OCI-LY3 (cell line): ENCODE measurements at regions not wholly inside any gene's neighbourhood (a gene's known extent, or its start where the extent isn't known, plus 50 kb on each side); places are given as distances from the start of the nearest gene placed in this dataset.

Source experiments
- CTCF ChIP-seq: fragments of 200-600, 300-600 bp; sonication (generic); IDR thresholded peaks from 2 replicates; pipeline ENCODE4 v1.5.1; 2014; ENCODE audit warnings: antibody characterized with exemption, low read length, low read depth
- EZH2phosphoT487 ChIP-seq: fragments of 200-600 bp; shearing (Covaris generic); IDR thresholded peaks from 2 replicates; pipeline ENCODE4 v1.6.1; 2018; ENCODE audit warnings: antibody characterized with exemption, mixed run types, low read depth

- TF ChIP-seq CTCF (no peak), EZH2phosphoT487 (no peak)
Measured at GRCh38 chr14:49467091-49467490, 119.1 kb downstream of the RPS29 start.
